Mesothelial cell of epicardium (in vitro differentiated cells): ENCODE measurements at regions not wholly inside any gene's neighbourhood (a gene's known extent, or its start where the extent isn't known, plus 50 kb on each side); places are given as distances from the start of the nearest gene placed in this dataset.

ENCODE experiments used
- DNase-seq, 2 experiments: peaks; one replicate each; pipeline ENCODE4 v3.0.0; 2021; ENCODE audit warnings: low spot score in 2 of 2; ENCODE audit not compliant: unreplicated experiment in 2 of 2
- H3K27ac Mint-ChIP-seq: 2 replicates; pipeline ENCODE4 v1.8.0; 2021; ENCODE audit warnings: mixed read lengths
- H3K27me3 Mint-ChIP-seq: 2 replicates; pipeline ENCODE4 v1.8.0; 2021; ENCODE audit warnings: low read depth, mixed read lengths
- H3K36me3 Mint-ChIP-seq: 2 replicates; pipeline ENCODE4 v1.8.0; 2021; ENCODE audit warnings: mixed read lengths
- H3K4me1 Mint-ChIP-seq: 2 replicates; pipeline ENCODE4 v1.8.0; 2021; ENCODE audit warnings: mixed read lengths
- H3K4me3 Mint-ChIP-seq: 2 replicates; pipeline ENCODE4 v1.8.0; 2021; ENCODE audit warnings: mild to moderate bottlenecking, moderate library complexity, mixed read lengths
- H3K9me3 Mint-ChIP-seq: 2 replicates; pipeline ENCODE4 v1.8.0; 2021; ENCODE audit warnings: mixed read lengths
- CTCF ChIP-seq: fragments of 200-600 bp; sonication (generic); IDR thresholded peaks from one replicate; pipeline ENCODE4 v1.5.0; 2021; ENCODE audit warnings: antibody characterized with exemption; ENCODE audit not compliant: unreplicated experiment

DNA sequence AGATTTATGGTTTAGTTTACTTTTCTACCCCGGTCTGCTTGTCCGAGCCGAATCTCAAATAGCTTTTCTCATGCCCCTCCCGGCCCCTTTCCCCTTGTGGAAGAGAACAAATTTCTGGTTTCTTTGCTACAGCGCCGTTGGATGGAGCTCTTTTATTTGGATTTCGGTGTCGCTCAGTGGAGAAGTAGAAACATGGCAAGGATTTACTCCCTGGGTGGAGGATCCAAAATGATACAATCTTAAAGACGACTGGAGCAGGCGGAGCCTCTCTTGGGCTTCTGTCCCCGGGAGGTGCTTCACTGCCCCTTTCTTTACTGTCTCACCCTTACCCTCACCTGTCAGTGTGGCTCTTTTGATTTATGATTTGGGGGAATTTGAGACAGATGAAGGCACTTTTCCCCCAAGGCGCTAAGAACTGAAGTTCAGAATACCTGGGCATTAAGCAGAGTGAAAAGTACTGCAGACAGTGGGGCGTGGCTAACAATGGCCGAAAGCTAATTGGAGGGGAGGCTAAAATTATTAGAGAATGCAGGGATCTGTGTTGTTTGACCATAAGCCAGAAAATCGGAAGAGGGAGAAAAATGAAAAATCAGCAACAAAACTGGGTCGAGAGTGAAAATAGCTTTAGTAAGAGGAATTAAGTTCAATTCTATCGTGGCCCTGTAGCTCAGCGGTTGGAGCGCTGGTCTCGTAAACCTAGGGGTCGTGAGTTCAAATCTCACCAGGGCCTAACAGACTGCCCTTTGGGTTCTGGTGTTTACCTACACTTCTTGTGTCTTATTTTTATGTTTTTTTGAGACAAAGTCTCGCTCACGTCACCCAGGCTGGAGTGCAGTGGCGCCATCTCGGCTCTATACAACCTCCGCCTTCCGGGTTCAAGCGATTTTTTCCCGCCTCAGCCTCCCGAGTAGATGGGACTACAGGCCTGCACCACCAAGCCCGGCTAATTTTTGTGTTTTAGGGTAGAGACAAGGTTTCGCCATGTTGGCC, 145.1 kb upstream of the ZNF184 start:
- H3K4me3 Mint-ChIP-seq: peak overlapping the region; percentile 89
- DNase-seq: peak in 1 of 2 experiments; percentile 49
- H3K36me3 Mint-ChIP-seq: no peaks in the 10 kb centered on the region
- H3K27me3 Mint-ChIP-seq: no peaks in the 10 kb centered on the region
- peaks cover 26% of the 10 kb centered on the region for H3K4me1 Mint-ChIP-seq
- peak overlapping the region; percentile 88 for H3K27ac Mint-ChIP-seq
- no peaks in the 10 kb centered on the region for H3K9me3 Mint-ChIP-seq
- no peak for TF ChIP-seq CTCF

DNA sequence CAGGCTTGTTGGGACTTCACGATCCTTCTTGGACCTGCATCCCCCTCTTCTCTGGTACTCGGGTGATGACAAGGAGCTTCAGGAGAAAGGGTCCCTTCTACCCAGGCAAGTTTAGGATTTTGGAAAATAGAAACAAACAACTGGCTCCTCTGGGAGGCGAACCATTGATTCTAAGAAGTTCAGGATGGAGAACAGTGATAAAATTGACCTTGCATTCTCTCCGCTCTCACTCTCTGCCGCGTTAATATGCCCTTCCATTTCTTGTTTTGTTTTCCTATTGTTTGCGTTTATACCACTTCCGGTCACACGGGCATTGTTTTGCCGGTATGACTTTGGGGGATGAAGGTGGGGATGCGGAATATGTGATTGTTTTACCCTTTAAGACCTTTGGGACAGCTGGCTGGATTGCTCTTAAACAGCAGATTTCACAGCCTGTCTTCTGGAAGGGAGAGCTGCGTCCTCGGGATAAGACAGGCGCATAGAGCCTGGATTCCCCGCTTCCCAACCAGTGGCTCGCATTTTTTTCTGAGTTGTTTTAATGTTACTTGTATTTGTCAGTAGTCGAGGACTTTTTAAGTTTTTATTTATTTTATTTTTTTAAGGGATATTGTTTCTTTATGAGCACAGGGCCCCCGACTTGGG, 144.3 kb upstream of the ZNF184 start:
- no peak for TF ChIP-seq CTCF
- H3K9me3 Mint-ChIP-seq: no peaks in the 10 kb centered on the region
- no peaks in the 10 kb centered on the region for H3K36me3 Mint-ChIP-seq
- no peaks in the 10 kb centered on the region for H3K27me3 Mint-ChIP-seq
- H3K4me1 Mint-ChIP-seq: peaks cover 26% of the 10 kb centered on the region
- peak overlapping the region; percentile 89 for H3K4me3 Mint-ChIP-seq
- DNase-seq: no peak
- H3K27ac Mint-ChIP-seq: peak overlapping the region; percentile 93

- Mint-ChIP-seq H3K9me3 (no peaks in the 10 kb centered on the region), H3K4me3 (peak overlapping the region; percentile 89), H3K4me1 (peaks cover 22% of the 10 kb centered on the region), H3K36me3 (no peaks in the 10 kb centered on the region), H3K27me3 (no peaks in the 10 kb centered on the region), H3K27ac (peak overlapping the region; percentile 93)
- DNase-seq: no peak
- no peak for TF ChIP-seq CTCF
Measured at GRCh38 chr6:27616328-27617045, 143.6 kb upstream of the ZNF184 start.

DNA sequence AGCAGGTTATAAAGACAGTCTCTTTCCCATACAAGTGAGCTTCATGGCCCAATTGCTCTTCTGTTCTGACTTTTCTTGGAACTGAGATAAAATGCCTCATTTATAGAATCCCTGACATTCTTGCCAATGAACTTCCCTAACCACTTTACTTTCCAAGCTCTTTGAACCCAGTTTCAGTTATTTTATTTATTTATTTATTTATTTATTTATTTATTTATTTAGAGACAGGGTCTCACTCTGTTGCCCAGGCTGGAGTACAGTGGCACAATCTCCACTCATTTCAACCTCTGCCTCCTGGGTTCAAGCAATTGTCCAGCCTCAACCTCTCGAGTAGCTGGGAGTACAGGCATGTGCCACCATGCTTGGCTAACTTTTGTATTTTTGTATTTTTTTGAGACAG, 138.5 kb upstream of the ZNF184 start:
- Mint-ChIP-seq H3K4me1 (peaks cover 7% of the 10 kb centered on the region), H3K36me3 (no peaks in the 10 kb centered on the region), H3K27ac (no peak overlapping the region), H3K9me3 (no peaks in the 10 kb centered on the region), H3K27me3 (no peaks in the 10 kb centered on the region), H3K4me3 (no peak overlapping the region)
- TF ChIP-seq CTCF: no peak
- DNase-seq: no peak

GRCh38 chr6:27608916-27609883, 136.3 kb upstream of the ZNF184 start:
- peaks cover 16% of the 10 kb centered on the region for H3K4me1 Mint-ChIP-seq
- H3K27ac Mint-ChIP-seq: peak overlapping the region; percentile 15
- H3K9me3 Mint-ChIP-seq: no peaks in the 10 kb centered on the region
- H3K36me3 Mint-ChIP-seq: no peaks in the 10 kb centered on the region
- H3K27me3 Mint-ChIP-seq: peaks cover 4% of the 10 kb centered on the region
- DNase-seq: no peak
- H3K4me3 Mint-ChIP-seq: no peak overlapping the region
- TF ChIP-seq CTCF: no peak
